ENCODE measurements at regions not wholly inside any gene's neighbourhood (a gene's known extent, or its start where the extent isn't known, plus 50 kb on each side); places are given as distances from the start of the nearest gene placed in this dataset.
"Not testable (repeated sequence)": the region's sequence is repeated elsewhere in the genome, so short reads cannot be mapped to it uniquely, and the experiment has no call there.

DNA sequence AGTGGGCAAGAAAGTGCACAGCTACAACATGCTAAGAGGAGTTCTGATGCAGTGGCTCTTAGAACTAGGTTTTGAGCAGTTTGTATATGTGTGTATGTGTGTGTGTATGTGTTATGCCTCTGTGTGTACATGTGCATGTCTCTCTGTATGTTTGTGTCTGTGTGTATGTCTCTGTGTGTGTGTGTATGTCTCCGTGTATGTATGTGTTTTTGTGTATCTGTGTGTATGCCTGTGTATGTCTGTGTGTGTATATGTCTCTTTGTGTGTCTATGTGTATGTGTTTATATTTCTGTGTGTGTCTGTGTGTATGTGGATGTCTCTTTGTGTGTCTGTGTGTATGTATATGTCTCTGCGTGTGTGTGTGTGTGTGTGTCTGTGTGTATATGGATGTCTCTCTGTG is 139.6 kb downstream of the C12orf75 start:
- Histone ChIP-seq H3K4me1 (ENCODE audit: insufficient read depth, low read length) (peaks cover 15% of the 10 kb centered on the region), H3K9ac (ENCODE audit: low read depth, low read length) (no peak overlapping the region), H3K36me3 (ENCODE audit: insufficient read depth, low read depth, low read length) (no peaks in the 10 kb centered on the region), H3K9me3 (ENCODE audit: insufficient read depth, low read depth, low read length) (no peaks in the 10 kb centered on the region), H3K4me3 (ENCODE audit: low read length) (no peak overlapping the region), H3K27ac (ENCODE audit: low read length) (no peak overlapping the region), H3K27me3 (ENCODE audit: insufficient read depth, low read length) (no peaks in the 10 kb centered on the region)

DNA sequence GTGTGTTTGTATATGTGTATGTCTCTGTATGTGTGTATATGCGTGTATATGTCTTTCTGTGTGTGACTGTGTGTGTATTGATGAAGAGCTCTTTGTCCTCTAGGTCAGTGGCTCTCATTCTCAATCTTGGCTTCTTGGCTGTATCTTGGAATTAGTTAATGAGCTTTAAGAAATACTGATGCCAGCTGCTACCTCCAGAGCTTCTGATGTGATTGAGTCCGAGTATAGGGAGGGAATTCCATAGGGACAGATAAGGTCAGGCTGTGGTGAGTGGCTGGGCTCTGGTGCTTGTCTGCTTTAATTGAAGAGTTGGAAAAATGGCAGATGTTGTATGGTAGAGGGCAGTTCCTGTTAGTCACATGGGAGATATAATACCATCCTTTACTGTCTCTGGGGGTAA is 140.1 kb downstream of the C12orf75 start:
- Histone ChIP-seq H3K4me1 (ENCODE audit: insufficient read depth, low read length) (peaks cover 15% of the 10 kb centered on the region), H3K9me3 (ENCODE audit: insufficient read depth, low read depth, low read length) (no peaks in the 10 kb centered on the region), H3K36me3 (ENCODE audit: insufficient read depth, low read depth, low read length) (no peaks in the 10 kb centered on the region), H3K4me3 (ENCODE audit: low read length) (no peak overlapping the region), H3K27me3 (ENCODE audit: insufficient read depth, low read length) (no peaks in the 10 kb centered on the region), H3K9ac (ENCODE audit: low read depth, low read length) (no peak overlapping the region), H3K27ac (ENCODE audit: low read length) (no peak overlapping the region)

DNA sequence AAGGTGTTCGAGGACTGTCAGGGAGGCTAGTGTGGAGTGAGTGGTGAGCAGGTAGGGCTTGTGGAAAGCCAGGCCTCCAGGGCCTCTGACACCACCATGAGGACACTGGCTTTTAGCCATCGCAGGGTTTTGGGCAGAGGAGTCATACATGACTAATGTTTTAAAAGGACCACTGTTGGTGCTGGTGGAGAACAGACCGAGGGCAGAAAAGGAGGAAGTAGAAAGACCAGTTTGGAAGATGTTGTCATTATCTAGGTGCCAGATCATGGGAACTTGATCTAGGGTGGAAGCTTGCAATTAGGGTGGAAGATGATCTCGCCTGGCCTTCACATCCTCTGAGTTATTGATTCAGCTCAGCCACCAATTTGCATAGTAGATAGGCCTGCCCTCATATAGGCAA is 144.2 kb downstream of the C12orf75 start:
- Histone ChIP-seq H3K9me3 (ENCODE audit: insufficient read depth, low read depth, low read length) (no peaks in the 10 kb centered on the region), H3K9ac (ENCODE audit: low read depth, low read length) (no peak overlapping the region), H3K27ac (ENCODE audit: low read length) (no peak overlapping the region), H3K4me3 (ENCODE audit: low read length) (no peak overlapping the region), H3K27me3 (ENCODE audit: insufficient read depth, low read length) (no peaks in the 10 kb centered on the region), H3K36me3 (ENCODE audit: insufficient read depth, low read depth, low read length) (no peaks in the 10 kb centered on the region), H3K4me1 (ENCODE audit: insufficient read depth, low read length) (peaks cover 4% of the 10 kb centered on the region)

DNA sequence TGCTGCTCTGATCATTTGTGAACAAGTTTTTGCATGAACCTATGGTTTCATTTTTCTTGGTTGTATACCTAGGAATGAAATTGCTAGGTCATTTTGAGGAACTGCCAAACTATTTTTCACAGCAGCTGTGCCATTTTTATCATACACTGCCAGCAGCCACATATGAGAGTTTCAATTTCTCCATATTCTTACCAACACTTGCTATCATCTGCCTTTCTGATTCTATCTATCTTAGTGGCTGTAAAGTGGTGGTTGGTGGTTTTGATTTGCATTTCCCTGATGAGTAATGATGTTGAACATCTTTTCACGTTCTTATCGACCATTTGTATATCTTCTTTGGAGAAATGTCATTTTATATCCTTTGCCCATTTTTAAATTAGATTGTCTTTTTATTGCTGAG is 146.1 kb downstream of the C12orf75 start:
- Histone ChIP-seq H3K4me3 (ENCODE audit: low read length) (no peak overlapping the region), H3K36me3 (ENCODE audit: insufficient read depth, low read depth, low read length) (no peaks in the 10 kb centered on the region), H3K4me1 (ENCODE audit: insufficient read depth, low read length) (peaks cover 13% of the 10 kb centered on the region), H3K9me3 (ENCODE audit: insufficient read depth, low read depth, low read length) (no peaks in the 10 kb centered on the region), H3K27ac (ENCODE audit: low read length) (no peak overlapping the region), H3K9ac (ENCODE audit: low read depth, low read length) (no peak overlapping the region), H3K27me3 (ENCODE audit: insufficient read depth, low read length) (no peaks in the 10 kb centered on the region)

DNA sequence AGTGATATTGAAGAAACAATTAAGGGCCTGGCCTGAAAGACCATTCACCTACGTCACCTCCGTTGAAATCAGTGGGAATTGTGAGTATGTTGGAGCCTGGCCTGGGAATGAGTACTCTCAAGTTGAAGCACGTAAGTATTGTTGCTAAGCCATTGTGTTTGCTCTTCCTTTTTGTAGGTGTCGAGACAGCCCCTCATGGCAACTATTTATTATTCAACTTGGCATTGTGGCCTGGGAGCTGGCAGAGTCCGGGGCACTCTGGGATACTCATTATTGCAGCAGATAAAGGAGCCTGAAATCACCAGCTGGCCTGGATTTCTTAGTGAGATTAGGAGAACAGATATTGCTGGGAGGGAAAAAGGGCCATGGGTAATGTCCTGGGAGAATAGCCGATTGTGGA is 147.4 kb downstream of the C12orf75 start:
- no peaks in the 10 kb centered on the region for H3K9me3 ChIP-seq (ENCODE audit: insufficient read depth, low read depth, low read length)
- H3K36me3 ChIP-seq (ENCODE audit: insufficient read depth, low read depth, low read length) = no peaks in the 10 kb centered on the region
- H3K27me3 ChIP-seq (ENCODE audit: insufficient read depth, low read length) = no peaks in the 10 kb centered on the region
- peaks cover 13% of the 10 kb centered on the region for H3K4me1 ChIP-seq (ENCODE audit: insufficient read depth, low read length)
- no peak overlapping the region for H3K27ac ChIP-seq (ENCODE audit: low read length)
- H3K9ac ChIP-seq (ENCODE audit: low read depth, low read length) = no peak overlapping the region
- H3K4me3 ChIP-seq (ENCODE audit: low read length) = no peak overlapping the region

DNA sequence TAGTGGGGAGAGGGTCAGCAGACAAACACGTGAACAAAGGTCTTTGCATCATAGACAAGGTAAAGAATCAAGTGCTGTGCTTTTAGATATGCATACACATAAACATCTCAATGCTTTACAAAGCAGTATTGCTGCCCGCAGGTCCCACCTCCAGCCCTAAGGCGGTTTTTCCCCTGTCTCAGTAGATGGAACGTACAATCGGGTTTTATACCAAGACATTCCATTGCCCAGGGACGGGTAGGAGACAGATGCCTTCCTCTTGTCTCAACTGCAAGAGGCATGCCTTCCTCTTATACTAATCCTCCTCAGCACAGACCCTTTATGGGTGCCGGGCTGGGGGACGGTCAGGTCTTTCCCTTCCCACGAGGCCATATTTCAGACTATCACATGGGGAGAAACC is 148.3 kb downstream of the C12orf75 start:
- peaks cover 13% of the 10 kb centered on the region for H3K4me1 ChIP-seq (ENCODE audit: insufficient read depth, low read length)
- not testable (repeated sequence) for H3K27ac ChIP-seq (ENCODE audit: low read length)

DNA sequence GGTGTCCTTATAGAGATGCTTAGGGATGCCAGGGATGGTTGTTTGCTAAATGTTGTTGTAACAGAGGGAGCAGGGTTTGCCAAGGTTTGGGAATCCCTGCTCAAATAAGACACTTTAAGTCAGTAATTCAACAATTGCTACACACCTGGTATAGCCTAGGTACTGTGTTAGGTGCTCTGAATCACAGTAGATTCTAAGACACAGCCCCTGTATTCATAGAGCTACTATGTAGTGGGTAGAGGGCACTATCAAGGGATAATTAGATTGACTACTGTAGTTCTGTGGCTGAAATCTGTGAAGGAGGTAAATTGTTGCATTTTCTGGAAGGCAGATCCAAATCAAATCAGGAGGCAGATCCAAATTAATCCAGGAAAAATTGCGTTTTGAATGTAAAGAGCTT is 149.2 kb downstream of the C12orf75 start:
- H3K36me3 ChIP-seq (ENCODE audit: insufficient read depth, low read depth, low read length) = no peaks in the 10 kb centered on the region
- no peak overlapping the region for H3K9ac ChIP-seq (ENCODE audit: low read depth, low read length)
- H3K4me1 ChIP-seq (ENCODE audit: insufficient read depth, low read length) = peaks cover 13% of the 10 kb centered on the region
- no peaks in the 10 kb centered on the region for H3K9me3 ChIP-seq (ENCODE audit: insufficient read depth, low read depth, low read length)
- no peaks in the 10 kb centered on the region for H3K27me3 ChIP-seq (ENCODE audit: insufficient read depth, low read length)
- no peak overlapping the region for H3K4me3 ChIP-seq (ENCODE audit: low read length)
- no peak overlapping the region for H3K27ac ChIP-seq (ENCODE audit: low read length)

More for the DNA sequence above, 148.3 kb downstream of the C12orf75 start:
- not testable (repeated sequence) for H3K4me3 ChIP-seq (ENCODE audit: low read length); H3K36me3 ChIP-seq (ENCODE audit: insufficient read depth, low read depth, low read length); H3K9ac ChIP-seq (ENCODE audit: low read depth, low read length); H3K9me3 ChIP-seq (ENCODE audit: insufficient read depth, low read depth, low read length); H3K27me3 ChIP-seq (ENCODE audit: insufficient read depth, low read length)

DNA sequence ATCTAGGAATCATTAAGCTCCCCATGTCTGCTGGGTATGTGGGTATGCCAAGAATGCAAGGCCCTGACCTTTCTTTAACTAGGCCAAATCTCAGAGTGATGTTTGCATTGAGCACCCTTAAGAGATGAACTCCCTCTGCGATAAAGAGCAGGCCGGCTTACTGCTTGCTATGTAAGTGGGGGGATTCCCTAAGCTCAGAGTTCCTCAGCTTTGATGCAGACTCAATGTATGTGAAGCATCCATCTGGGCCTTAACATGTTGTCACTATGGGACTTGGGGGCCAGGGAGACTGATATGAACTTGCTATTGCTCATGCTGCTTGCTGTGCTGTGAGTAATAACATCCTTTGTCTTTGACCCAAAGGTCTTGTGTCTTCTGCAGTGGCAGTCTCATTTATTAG is 149.7 kb downstream of the C12orf75 start:
- H3K9me3 ChIP-seq (ENCODE audit: insufficient read depth, low read depth, low read length) = no peaks in the 10 kb centered on the region
- H3K9ac ChIP-seq (ENCODE audit: low read depth, low read length) = no peak overlapping the region
- H3K4me1 ChIP-seq (ENCODE audit: insufficient read depth, low read length) = peaks cover 13% of the 10 kb centered on the region
- no peak overlapping the region for H3K4me3 ChIP-seq (ENCODE audit: low read length)
- no peak overlapping the region for H3K27ac ChIP-seq (ENCODE audit: low read length)
- H3K36me3 ChIP-seq (ENCODE audit: insufficient read depth, low read depth, low read length) = no peaks in the 10 kb centered on the region
- no peaks in the 10 kb centered on the region for H3K27me3 ChIP-seq (ENCODE audit: insufficient read depth, low read length)

DNA sequence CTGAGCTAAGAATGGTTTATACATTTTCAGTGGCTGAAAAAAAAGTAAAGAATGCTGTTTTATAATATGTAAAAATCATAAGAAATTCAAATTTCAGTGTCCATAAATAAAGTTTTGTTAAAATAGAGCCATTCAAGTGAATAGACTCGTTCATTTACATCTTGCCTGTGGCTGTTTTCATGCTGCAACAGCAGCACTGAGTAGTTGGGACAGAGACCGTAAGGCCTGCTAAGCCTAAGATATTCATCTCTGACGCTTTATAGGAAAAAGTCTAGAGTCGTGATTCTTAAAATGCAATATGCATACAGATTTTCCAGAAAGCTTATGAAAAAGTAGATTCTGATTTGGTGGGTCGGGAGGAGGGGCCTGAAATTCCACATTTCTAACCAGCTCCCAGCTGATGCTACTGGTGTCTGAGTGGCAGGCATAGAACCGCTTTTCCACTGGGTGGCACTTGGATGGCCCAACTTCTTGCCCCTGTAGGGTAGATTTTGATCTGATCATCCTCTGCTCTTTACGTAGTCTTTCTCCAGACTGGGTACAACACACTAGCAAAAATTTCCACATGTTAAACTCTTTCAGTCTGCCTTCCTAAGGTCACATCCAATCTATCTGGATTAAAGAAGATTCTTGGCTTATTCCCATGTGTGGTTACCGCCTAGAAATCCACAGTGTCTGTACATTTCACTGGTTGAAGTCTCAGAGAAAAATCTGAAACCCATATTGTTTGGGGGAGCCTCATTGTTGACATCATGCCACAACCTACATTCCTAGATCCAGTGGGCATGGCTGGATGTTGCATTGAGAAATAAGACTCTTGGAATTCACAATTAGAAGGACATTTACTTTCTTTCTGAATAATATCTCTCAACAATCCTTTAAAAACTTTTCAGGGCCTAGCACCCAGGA is 151.2 kb downstream of the C12orf75 start:
- H3K9me3 ChIP-seq (ENCODE audit: insufficient read depth, low read depth, low read length) = no peaks in the 10 kb centered on the region
- H3K27me3 ChIP-seq (ENCODE audit: insufficient read depth, low read length) = no peaks in the 10 kb centered on the region
- no peak overlapping the region for H3K9ac ChIP-seq (ENCODE audit: low read depth, low read length)
- H3K4me3 ChIP-seq (ENCODE audit: low read length) = no peak overlapping the region
- H3K4me1 ChIP-seq (ENCODE audit: insufficient read depth, low read length) = peaks cover 13% of the 10 kb centered on the region
- H3K36me3 ChIP-seq (ENCODE audit: insufficient read depth, low read depth, low read length) = no peaks in the 10 kb centered on the region
- no peak overlapping the region for H3K27ac ChIP-seq (ENCODE audit: low read length)

DNA sequence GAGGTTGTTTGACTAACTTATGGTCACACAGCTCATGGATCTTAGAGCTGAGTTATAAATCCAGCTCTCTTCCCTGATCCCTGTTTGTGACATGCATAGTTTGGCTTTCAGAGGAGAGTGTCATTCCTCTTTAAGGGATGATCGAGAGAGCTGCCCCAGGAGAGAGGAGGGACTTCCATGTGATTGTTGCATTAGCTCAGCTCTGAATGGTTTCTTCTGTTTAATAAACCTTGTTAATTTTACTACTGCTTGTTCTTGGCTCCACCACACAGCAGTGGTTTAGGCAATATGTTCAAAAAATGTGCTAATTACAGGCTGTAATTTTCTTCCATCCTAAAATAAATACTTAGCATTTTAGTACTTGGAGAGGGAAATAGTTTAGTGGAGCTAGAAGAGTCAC is 152.5 kb downstream of the C12orf75 start:
- Histone ChIP-seq H3K4me1 (ENCODE audit: insufficient read depth, low read length) (peaks cover 13% of the 10 kb centered on the region), H3K4me3 (ENCODE audit: low read length) (no peak overlapping the region), H3K27ac (ENCODE audit: low read length) (no peak overlapping the region)

DNA sequence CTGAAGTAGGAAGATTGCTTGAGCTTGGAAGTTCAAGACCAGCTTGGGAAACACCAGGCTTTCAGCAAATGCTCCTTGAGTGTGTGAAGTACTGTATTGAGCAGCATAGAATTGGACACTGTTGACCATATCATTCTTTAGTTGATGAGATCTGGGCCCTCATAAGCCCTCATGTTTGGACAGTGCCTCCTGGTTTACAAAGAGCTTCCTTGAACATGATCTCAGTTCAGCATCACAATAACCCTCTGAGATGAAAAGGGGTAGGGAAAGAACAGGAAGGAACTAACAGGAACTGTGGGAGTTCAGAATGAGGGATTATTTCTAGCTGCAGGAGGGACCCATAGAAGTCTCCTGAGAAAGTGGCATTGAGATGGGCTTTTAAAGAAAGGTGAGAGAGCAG is 153.2 kb downstream of the C12orf75 start:
- H3K4me3 ChIP-seq (ENCODE audit: low read length) = no peak overlapping the region
- no peaks in the 10 kb centered on the region for H3K27me3 ChIP-seq (ENCODE audit: insufficient read depth, low read length)
- H3K9me3 ChIP-seq (ENCODE audit: insufficient read depth, low read depth, low read length) = no peaks in the 10 kb centered on the region
- H3K4me1 ChIP-seq (ENCODE audit: insufficient read depth, low read length) = peaks cover 13% of the 10 kb centered on the region
- no peak overlapping the region for H3K9ac ChIP-seq (ENCODE audit: low read depth, low read length)
- no peaks in the 10 kb centered on the region for H3K36me3 ChIP-seq (ENCODE audit: insufficient read depth, low read depth, low read length)
- H3K27ac ChIP-seq (ENCODE audit: low read length) = no peak overlapping the region

More for the DNA sequence above, 152.5 kb downstream of the C12orf75 start:
- Histone ChIP-seq H3K9me3 (ENCODE audit: insufficient read depth, low read depth, low read length) (no peaks in the 10 kb centered on the region), H3K27me3 (ENCODE audit: insufficient read depth, low read length) (no peaks in the 10 kb centered on the region), H3K36me3 (ENCODE audit: insufficient read depth, low read depth, low read length) (no peaks in the 10 kb centered on the region), H3K9ac (ENCODE audit: low read depth, low read length) (no peak overlapping the region)

DNA sequence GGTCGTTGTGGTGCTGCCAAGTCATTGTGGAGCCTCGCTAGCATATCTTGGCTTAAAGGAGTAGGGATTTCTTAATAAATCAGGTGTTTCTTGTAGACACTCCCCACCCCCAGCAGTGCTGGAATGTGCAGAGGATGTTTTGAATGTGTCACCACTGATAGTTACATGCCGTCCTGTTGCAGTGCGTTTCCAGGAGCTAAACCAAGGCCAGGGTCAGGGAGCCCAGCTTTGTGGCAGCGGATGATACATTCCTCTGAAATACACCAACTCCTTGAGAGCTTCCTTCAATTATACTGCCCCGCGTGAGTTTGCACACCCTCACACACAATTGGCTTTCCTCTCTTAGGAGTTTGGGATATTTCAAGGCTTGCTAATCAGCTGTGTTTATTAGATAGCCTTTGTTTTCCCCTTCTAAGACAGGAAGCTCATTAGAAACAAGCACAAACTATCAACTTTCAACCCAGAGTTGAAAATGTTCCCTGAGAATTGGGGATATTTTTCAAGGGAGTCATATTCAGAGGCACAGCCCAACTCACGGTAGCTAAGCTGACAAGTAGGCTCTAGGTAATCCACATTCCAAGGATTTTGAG is 154.9 kb downstream of the C12orf75 start:
- Histone ChIP-seq H3K27ac (ENCODE audit: low read length) (no peak overlapping the region), H3K9ac (ENCODE audit: low read depth, low read length) (no peak overlapping the region), H3K4me3 (ENCODE audit: low read length) (no peak overlapping the region), H3K9me3 (ENCODE audit: insufficient read depth, low read depth, low read length) (no peaks in the 10 kb centered on the region), H3K36me3 (ENCODE audit: insufficient read depth, low read depth, low read length) (no peaks in the 10 kb centered on the region), H3K4me1 (ENCODE audit: insufficient read depth, low read length) (peaks cover 4% of the 10 kb centered on the region; the same call in 1 of the 2 replicates), H3K27me3 (ENCODE audit: insufficient read depth, low read length) (no peaks in the 10 kb centered on the region)
